RWPE2 (cell line): ENCODE measurements at regions not wholly inside any gene's neighbourhood (a gene's known extent, or its start where the extent isn't known, plus 50 kb on each side); places are given as distances from the start of the nearest gene placed in this dataset.
A peak's percentile ranks its signal among the peaks of the same experiment; 100 is the strongest.

Source experiments
- ATAC-seq: fragments of 200-7000 bp; cut with Tn5 transposase; 3 replicates; pipeline ENCODE4 v1.9.1; 2021; ENCODE audit warnings: low read depth
- DNase-seq: peaks from one replicate; pipeline ENCODE4 v3.0.0-alpha.2; 2020; ENCODE audit warnings: low spot score
- H3K27ac ChIP-seq: fragments of 450-650 bp; 2 replicates; pipeline ENCODE4 v1.5.1; 2017; ENCODE audit warnings: mild to moderate bottlenecking; ENCODE audit not compliant: poor library complexity, severe bottlenecking
- H3K27me3 ChIP-seq: fragments of 250-450 bp; sonication (Bioruptor Pico); 2 replicates; pipeline ENCODE4 v1.5.1; 2021; ENCODE audit warnings: mild to moderate bottlenecking, moderate library complexity; ENCODE audit not compliant: insufficient read depth, poor library complexity, severe bottlenecking
- H3K36me3 ChIP-seq: fragments of 250-450 bp; sonication (Bioruptor Pico); 2 replicates; pipeline ENCODE4 v1.5.1; 2020; ENCODE audit warnings: low read depth, mild to moderate bottlenecking, moderate library complexity
- H3K4me1 ChIP-seq: fragments of 250-450 bp; sonication (Bioruptor Pico); 2 replicates; pipeline ENCODE4 v1.5.1; 2021; ENCODE audit warnings: mild to moderate bottlenecking, moderate library complexity; ENCODE audit not compliant: insufficient read depth, poor library complexity, severe bottlenecking
- H3K4me3 ChIP-seq: fragments of 250-450 bp; sonication (Bioruptor Pico); 2 replicates; pipeline ENCODE4 v1.5.1; 2021; ENCODE audit warnings: mild to moderate bottlenecking, moderate library complexity; ENCODE audit not compliant: severe bottlenecking
- H3K9me3 ChIP-seq: fragments of 250-450 bp; sonication (Bioruptor Pico); 2 replicates; pipeline ENCODE4 v1.5.1; 2021; ENCODE audit warnings: mild to moderate bottlenecking, moderate library complexity; ENCODE audit not compliant: severe bottlenecking
- CTCF ChIP-seq: fragments of 450-650 bp; IDR thresholded peaks from one replicate; pipeline ENCODE4 v1.5.1; 2017; ENCODE audit warnings: mild to moderate bottlenecking, moderate library complexity; ENCODE audit not compliant: poor library complexity, severe bottlenecking

- no peak overlapping the region for H3K27ac ChIP-seq
- no peaks in the 10 kb centered on the region for H3K27me3 ChIP-seq
- no peaks in the 10 kb centered on the region for H3K9me3 ChIP-seq
- DNase-seq (no peak), ATAC-seq (no peak)
- no peak overlapping the region for H3K4me3 ChIP-seq
- no peaks in the 10 kb centered on the region for H3K36me3 ChIP-seq
- no peaks in the 10 kb centered on the region for H3K4me1 ChIP-seq
- no peak for TF ChIP-seq CTCF
Observed at GRCh38 chr5:15266229-15266628, 233.8 kb upstream of the FBXL7 start.

- no peaks in the 10 kb centered on the region for H3K9me3 ChIP-seq
- no peak for DNase-seq
- no peaks in the 10 kb centered on the region for H3K4me1 ChIP-seq
- peak; percentile 19; the same call in 1 of the 3 replicates for ATAC-seq
- H3K27me3 ChIP-seq: no peaks in the 10 kb centered on the region
- no peak for TF ChIP-seq CTCF
- H3K36me3 ChIP-seq: no peaks in the 10 kb centered on the region
- H3K4me3 ChIP-seq: no peak overlapping the region
- H3K27ac ChIP-seq: no peak overlapping the region
Observed at GRCh38 chr5:15263942-15264341, 236.0 kb upstream of the FBXL7 start.

- no peak overlapping the region for H3K4me3 ChIP-seq
- H3K36me3 ChIP-seq: no peaks in the 10 kb centered on the region
- H3K9me3 ChIP-seq: no peaks in the 10 kb centered on the region
- TF ChIP-seq CTCF: no peak
- no peaks in the 10 kb centered on the region for H3K4me1 ChIP-seq
- DNase-seq (no peak), ATAC-seq (no peak)
- H3K27ac ChIP-seq: no peak overlapping the region
- no peaks in the 10 kb centered on the region for H3K27me3 ChIP-seq
Observed at GRCh38 chr5:15263406-15263805, 236.6 kb upstream of the FBXL7 start.

GRCh38 chr5:15261269-15261995, 238.5 kb upstream of the FBXL7 start:
- H3K27me3 ChIP-seq: peaks cover 5% of the 10 kb centered on the region
- no peak overlapping the region for H3K4me3 ChIP-seq
- H3K4me1 ChIP-seq: no peaks in the 10 kb centered on the region
- no peaks in the 10 kb centered on the region for H3K36me3 ChIP-seq
- H3K27ac ChIP-seq: no peak overlapping the region
- H3K9me3 ChIP-seq: no peaks in the 10 kb centered on the region
- DNase-seq (no peak), ATAC-seq (no peak)
- no peak for TF ChIP-seq CTCF
